ENCODE measurements at regions not wholly inside any gene's neighbourhood (a gene's known extent, or its start where the extent isn't known, plus 50 kb on each side); places are given as distances from the start of the nearest gene placed in this dataset.
"Not testable (repeated sequence)": the region's sequence is repeated elsewhere in the genome, so short reads cannot be mapped to it uniquely, and the experiment has no call there.

GRCh38 chr12:127148318-127148717, 1118.7 kb upstream of the TMEM132C start:
- TF ChIP-seq, protein P1, sequence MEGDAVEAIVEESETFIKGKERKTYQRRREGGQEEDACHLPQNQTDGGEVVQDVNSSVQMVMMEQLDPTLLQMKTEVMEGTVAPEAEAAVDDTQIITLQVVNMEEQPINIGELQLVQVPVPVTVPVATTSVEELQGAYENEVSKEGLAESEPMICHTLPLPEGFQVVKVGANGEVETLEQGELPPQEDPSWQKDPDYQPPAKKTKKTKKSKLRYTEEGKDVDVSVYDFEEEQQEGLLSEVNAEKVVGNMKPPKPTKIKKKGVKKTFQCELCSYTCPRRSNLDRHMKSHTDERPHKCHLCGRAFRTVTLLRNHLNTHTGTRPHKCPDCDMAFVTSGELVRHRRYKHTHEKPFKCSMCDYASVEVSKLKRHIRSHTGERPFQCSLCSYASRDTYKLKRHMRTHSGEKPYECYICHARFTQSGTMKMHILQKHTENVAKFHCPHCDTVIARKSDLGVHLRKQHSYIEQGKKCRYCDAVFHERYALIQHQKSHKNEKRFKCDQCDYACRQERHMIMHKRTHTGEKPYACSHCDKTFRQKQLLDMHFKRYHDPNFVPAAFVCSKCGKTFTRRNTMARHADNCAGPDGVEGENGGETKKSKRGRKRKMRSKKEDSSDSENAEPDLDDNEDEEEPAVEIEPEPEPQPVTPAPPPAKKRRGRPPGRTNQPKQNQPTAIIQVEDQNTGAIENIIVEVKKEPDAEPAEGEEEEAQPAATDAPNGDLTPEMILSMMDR (conservative IDR thresholded peaks at IDR 0.05; ENCODE audit: low read depth) = no peak
- CTCF ChIA-PET = no interaction called here
- H3K27ac ChIP-seq = no peak overlapping the region
- POLR2A ChIA-PET (ENCODE audit: low non-redundant PET) = no interaction called here
- no peak for DNase-seq (ENCODE audit: low spot score)

GRCh38 chr12:127149226-127149964, 1117.6 kb upstream of the TMEM132C start:
- TF ChIP-seq, protein P1 (conservative IDR thresholded peaks at IDR 0.05; ENCODE audit: low read depth) = no peak
- DNase-seq (ENCODE audit: low spot score) = no peak
- ChIA-PET CTCF (no interaction called here), POLR2A (ENCODE audit: low non-redundant PET) (no interaction called here)
- no peak overlapping the region for H3K27ac ChIP-seq

DNA sequence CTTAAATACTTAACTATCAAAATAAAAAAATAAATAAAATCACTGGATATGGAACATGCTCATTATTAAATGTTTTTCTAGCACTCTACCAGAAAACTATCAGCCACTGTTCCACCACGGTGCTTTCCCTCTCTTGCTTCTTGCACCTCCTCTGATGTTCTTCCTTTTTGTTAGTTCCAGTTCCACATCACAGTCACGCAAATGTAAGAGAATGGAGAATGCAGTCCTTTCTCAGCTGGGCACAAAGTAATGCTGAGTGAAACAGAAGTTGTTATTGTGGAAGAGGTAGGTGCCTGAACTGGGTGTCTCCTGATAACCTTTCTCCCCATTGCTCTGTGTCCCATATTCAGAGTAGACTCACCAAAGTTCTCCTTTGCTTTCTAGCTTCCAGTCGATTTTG, 1116.9 kb upstream of the TMEM132C start:
- TF ChIP-seq, protein P1 (conservative IDR thresholded peaks at IDR 0.05; ENCODE audit: low read depth) = no peak
- H3K27ac ChIP-seq = no peak overlapping the region
- ChIA-PET CTCF (no interaction called here), POLR2A (ENCODE audit: low non-redundant PET) (no interaction called here)
- DNase-seq (ENCODE audit: low spot score) = no peak

DNA sequence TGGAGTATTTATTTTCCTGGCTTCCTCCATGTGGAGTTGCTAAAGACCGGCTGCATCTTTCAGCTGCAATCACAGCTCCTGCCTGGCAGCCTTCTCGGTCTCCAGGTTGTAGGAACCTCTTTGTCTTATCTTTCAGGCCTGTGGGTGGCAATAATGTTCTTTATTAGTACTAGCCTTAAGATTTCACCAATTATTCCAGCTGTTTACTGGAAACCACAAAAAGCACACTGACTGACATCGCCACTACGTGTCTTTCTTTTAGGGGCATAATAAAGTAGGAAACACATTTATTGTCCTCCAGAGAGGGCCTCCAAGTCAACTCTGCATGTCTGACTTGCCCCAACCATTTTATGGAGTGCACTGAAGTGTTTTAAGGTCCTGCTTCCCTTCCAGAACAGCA, 1116.5 kb upstream of the TMEM132C start:
- CTCF ChIA-PET = interaction anchor here (0.8 kb wide), 1 partner anchor 43 kb away, joined by 3 read pairs; no protein-coding TSS in a partner anchor

DNA sequence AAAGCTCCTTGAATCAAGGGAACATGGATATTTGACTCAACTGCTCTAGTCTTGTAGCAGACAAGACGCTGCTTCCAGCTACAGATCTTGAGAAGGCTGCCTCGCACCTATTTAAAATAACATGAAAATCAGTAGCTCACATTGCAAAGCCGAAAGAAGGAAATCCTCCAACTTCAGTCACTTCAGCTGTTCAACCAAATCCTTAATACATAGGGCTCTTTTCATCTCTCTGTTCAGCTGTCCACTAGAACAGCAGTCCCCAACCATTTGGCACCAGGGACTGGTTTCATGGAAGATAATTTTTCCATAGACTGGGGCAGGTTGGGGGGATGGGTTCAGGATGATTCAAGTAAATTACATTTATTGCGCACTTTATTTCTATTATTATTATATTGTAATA, 1116.0 kb upstream of the TMEM132C start:
- ChIA-PET POLR2A (ENCODE audit: low non-redundant PET) (no interaction called here), CTCF (interaction anchor here (0.8 kb wide), 1 partner anchor 43 kb away, joined by 3 read pairs; no protein-coding TSS in a partner anchor)
- TF ChIP-seq, protein P1 (conservative IDR thresholded peaks at IDR 0.05; ENCODE audit: low read depth) = no peak
- no peak for DNase-seq (ENCODE audit: low spot score)
- no peak overlapping the region for H3K27ac ChIP-seq

More for the DNA sequence above, 1116.5 kb upstream of the TMEM132C start:
- no peak overlapping the region for H3K27ac ChIP-seq
- POLR2A ChIA-PET (ENCODE audit: low non-redundant PET) = no interaction called here
- no peak for DNase-seq (ENCODE audit: low spot score)
- TF ChIP-seq, protein P1 (conservative IDR thresholded peaks at IDR 0.05; ENCODE audit: low read depth) = no peak

GRCh38 chr12:127153996-127154395, 1113.0 kb upstream of the TMEM132C start:
- DNase-seq (ENCODE audit: low spot score) = no peak
- CTCF ChIA-PET = no interaction called here
- POLR2A ChIA-PET (ENCODE audit: low non-redundant PET) = no interaction called here
- H3K27ac ChIP-seq = no peak overlapping the region
- TF ChIP-seq, protein P1 (conservative IDR thresholded peaks at IDR 0.05; ENCODE audit: low read depth) = no peak

GRCh38 chr12:127154830-127155229, 1112.1 kb upstream of the TMEM132C start:
- DNase-seq (ENCODE audit: low spot score); POLR2A ChIA-PET (ENCODE audit: low non-redundant PET); CTCF ChIA-PET; H3K27ac ChIP-seq: not testable (repeated sequence)

DNA sequence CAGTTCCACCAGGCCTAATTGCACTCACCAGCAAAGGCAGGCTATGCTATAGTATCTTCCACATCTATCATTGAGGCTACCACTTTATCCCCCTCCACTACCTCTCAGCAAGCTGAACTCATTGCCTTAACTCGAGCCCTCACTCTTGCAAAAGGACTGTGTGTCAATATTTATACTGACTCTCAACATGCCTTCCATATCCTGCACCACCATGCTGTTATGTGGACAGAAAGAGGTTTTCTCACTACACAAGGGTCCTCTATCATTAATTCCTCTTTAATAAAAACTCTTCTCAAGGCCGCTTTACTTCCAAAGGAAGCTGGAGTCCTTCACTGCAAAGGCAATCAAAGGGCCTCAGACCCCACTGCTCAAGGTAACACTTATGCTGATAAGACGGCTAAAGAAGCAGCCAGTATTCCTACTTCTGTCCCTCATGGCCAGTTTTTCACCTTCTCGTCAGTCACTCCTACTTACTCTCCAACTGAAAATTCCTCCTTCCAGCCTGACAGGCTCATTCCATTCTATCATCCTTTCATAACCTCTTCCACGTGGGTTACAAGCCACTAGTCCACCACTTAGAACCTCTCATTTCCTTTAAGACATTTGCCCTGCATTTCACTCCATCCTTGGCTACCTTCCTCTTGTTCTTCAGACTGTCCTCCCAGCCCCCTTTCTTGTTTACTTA, 1110.9 kb upstream of the TMEM132C start:
- DNase-seq (ENCODE audit: low spot score); H3K27ac ChIP-seq; POLR2A ChIA-PET (ENCODE audit: low non-redundant PET); CTCF ChIA-PET: not testable (repeated sequence)

GRCh38 chr12:127157501-127158366, 1109.2 kb upstream of the TMEM132C start:
- CTCF ChIA-PET; DNase-seq (ENCODE audit: low spot score); H3K27ac ChIP-seq; POLR2A ChIA-PET (ENCODE audit: low non-redundant PET): not testable (repeated sequence)

Data from RWPE1 (cell line).